ENCODE measurements at regions not wholly inside any gene's neighbourhood (a gene's known extent, or its start where the extent isn't known, plus 50 kb on each side); places are given as distances from the start of the nearest gene placed in this dataset.

GRCh38 chr10:8768341-8768740 lies 713.9 kb downstream of the GATA3 start:
- no peak for DNase-seq (ENCODE audit: low read depth in 4 of 6, low spot score in 6 of 6)
- Histone ChIP-seq H3K9me3 (ENCODE audit: control insufficient read depth, insufficient read depth, low read length) (no peaks in the 10 kb centered on the region), H3K4me1 (ENCODE audit: control insufficient read depth, insufficient read depth, low read length) (no peaks in the 10 kb centered on the region)

GRCh38 chr10:8768852-8769251 lies 714.4 kb downstream of the GATA3 start:
- H3K36me3 ChIP-seq (ENCODE audit: control insufficient read depth, insufficient read depth, low read length): no peaks in the 10 kb centered on the region
- H3K9me3 ChIP-seq (ENCODE audit: control insufficient read depth, insufficient read depth, low read length): no peaks in the 10 kb centered on the region
- no peak overlapping the region for H3K27ac ChIP-seq (ENCODE audit: low read depth, low read length)
- H3K4me1 ChIP-seq (ENCODE audit: control insufficient read depth, insufficient read depth, low read length): no peaks in the 10 kb centered on the region
- H3K27me3 ChIP-seq (ENCODE audit: control insufficient read depth, insufficient read depth, low read length): no peaks in the 10 kb centered on the region
- no peak overlapping the region for H3K4me3 ChIP-seq (ENCODE audit: low read depth, low read length)
- no CpG with 5 or more reads among the region's 3 CpGs for WGBS (ENCODE audit: insufficient coverage)
- no peak for DNase-seq (ENCODE audit: low read depth in 4 of 6, low spot score in 6 of 6)

More at GRCh38 chr10:8768341-8768740, 713.9 kb downstream of the GATA3 start:
- H3K36me3 ChIP-seq (ENCODE audit: control insufficient read depth, insufficient read depth, low read length): no peaks in the 10 kb centered on the region
- no peak overlapping the region for H3K4me3 ChIP-seq (ENCODE audit: low read depth, low read length)
- H3K27ac ChIP-seq (ENCODE audit: low read depth, low read length): no peak overlapping the region
- H3K27me3 ChIP-seq (ENCODE audit: control insufficient read depth, insufficient read depth, low read length): no peaks in the 10 kb centered on the region

GRCh38 chr10:8776926-8777622 lies 722.6 kb downstream of the GATA3 start:
- Histone ChIP-seq H3K4me3 (ENCODE audit: low read depth, low read length) (no peak overlapping the region), H3K27ac (ENCODE audit: low read depth, low read length) (no peak overlapping the region), H3K36me3 (ENCODE audit: control insufficient read depth, insufficient read depth, low read length) (no peaks in the 10 kb centered on the region), H3K27me3 (ENCODE audit: control insufficient read depth, insufficient read depth, low read length) (no peaks in the 10 kb centered on the region), H3K4me1 (ENCODE audit: control insufficient read depth, insufficient read depth, low read length) (no peaks in the 10 kb centered on the region), H3K9me3 (ENCODE audit: control insufficient read depth, insufficient read depth, low read length) (no peaks in the 10 kb centered on the region)
- 93% methylated on average over 2 of the region's 3 CpGs for WGBS (ENCODE audit: insufficient coverage)
- no peak for DNase-seq (ENCODE audit: low read depth in 4 of 6, low spot score in 6 of 6)

- Histone ChIP-seq H3K27me3 (ENCODE audit: control insufficient read depth, insufficient read depth, low read length) (no peaks in the 10 kb centered on the region), H3K4me1 (ENCODE audit: control insufficient read depth, insufficient read depth, low read length) (no peaks in the 10 kb centered on the region), H3K9me3 (ENCODE audit: control insufficient read depth, insufficient read depth, low read length) (no peaks in the 10 kb centered on the region), H3K4me3 (ENCODE audit: low read depth, low read length) (no peak overlapping the region), H3K27ac (ENCODE audit: low read depth, low read length) (no peak overlapping the region), H3K36me3 (ENCODE audit: control insufficient read depth, insufficient read depth, low read length) (no peaks in the 10 kb centered on the region)
- WGBS (ENCODE audit: insufficient coverage): 100% methylated on average over 1 of the region's 3 CpGs
- no peak for DNase-seq (ENCODE audit: low read depth in 4 of 6, low spot score in 6 of 6)
Observed at GRCh38 chr10:8778713-8779112, 724.2 kb downstream of the GATA3 start.

GRCh38 chr10:8787649-8788048 lies 733.2 kb downstream of the GATA3 start:
- no peak overlapping the region for H3K4me3 ChIP-seq (ENCODE audit: low read depth, low read length)
- no peak for DNase-seq (ENCODE audit: low read depth in 4 of 6, low spot score in 6 of 6)
- H3K36me3 ChIP-seq (ENCODE audit: control insufficient read depth, insufficient read depth, low read length): no peaks in the 10 kb centered on the region
- no peaks in the 10 kb centered on the region for H3K9me3 ChIP-seq (ENCODE audit: control insufficient read depth, insufficient read depth, low read length)
- H3K4me1 ChIP-seq (ENCODE audit: control insufficient read depth, insufficient read depth, low read length): no peaks in the 10 kb centered on the region
- no peaks in the 10 kb centered on the region for H3K27me3 ChIP-seq (ENCODE audit: control insufficient read depth, insufficient read depth, low read length)
- H3K27ac ChIP-seq (ENCODE audit: low read depth, low read length): no peak overlapping the region

- H3K27me3 ChIP-seq (ENCODE audit: control insufficient read depth, insufficient read depth, low read length): no peaks in the 10 kb centered on the region
- H3K4me1 ChIP-seq (ENCODE audit: control insufficient read depth, insufficient read depth, low read length): no peaks in the 10 kb centered on the region
- no peak overlapping the region for H3K27ac ChIP-seq (ENCODE audit: low read depth, low read length)
- no peak overlapping the region for H3K4me3 ChIP-seq (ENCODE audit: low read depth, low read length)
- no CpG with 5 or more reads among the region's 1 CpG for WGBS (ENCODE audit: insufficient coverage)
- no peaks in the 10 kb centered on the region for H3K36me3 ChIP-seq (ENCODE audit: control insufficient read depth, insufficient read depth, low read length)
- H3K9me3 ChIP-seq (ENCODE audit: control insufficient read depth, insufficient read depth, low read length): no peaks in the 10 kb centered on the region
- DNase-seq (ENCODE audit: low read depth in 4 of 6, low spot score in 6 of 6): no peak
Observed at GRCh38 chr10:8790390-8790789, 735.9 kb downstream of the GATA3 start.

- WGBS (ENCODE audit: insufficient coverage): no CpG with 5 or more reads among the region's 2 CpGs
- Histone ChIP-seq H3K36me3 (ENCODE audit: control insufficient read depth, insufficient read depth, low read length) (no peaks in the 10 kb centered on the region), H3K4me3 (ENCODE audit: low read depth, low read length) (no peak overlapping the region), H3K4me1 (ENCODE audit: control insufficient read depth, insufficient read depth, low read length) (no peaks in the 10 kb centered on the region), H3K27ac (ENCODE audit: low read depth, low read length) (no peak overlapping the region), H3K27me3 (ENCODE audit: control insufficient read depth, insufficient read depth, low read length) (no peaks in the 10 kb centered on the region), H3K9me3 (ENCODE audit: control insufficient read depth, insufficient read depth, low read length) (no peaks in the 10 kb centered on the region)
- no peak for DNase-seq (ENCODE audit: low read depth in 4 of 6, low spot score in 6 of 6)
Observed at GRCh38 chr10:8794860-8795259, 740.4 kb downstream of the GATA3 start.

- Histone ChIP-seq H3K36me3 (ENCODE audit: control insufficient read depth, insufficient read depth, low read length) (no peaks in the 10 kb centered on the region), H3K27ac (ENCODE audit: low read depth, low read length) (no peak overlapping the region), H3K4me1 (ENCODE audit: control insufficient read depth, insufficient read depth, low read length) (no peaks in the 10 kb centered on the region), H3K9me3 (ENCODE audit: control insufficient read depth, insufficient read depth, low read length) (no peaks in the 10 kb centered on the region), H3K4me3 (ENCODE audit: low read depth, low read length) (no peak overlapping the region), H3K27me3 (ENCODE audit: control insufficient read depth, insufficient read depth, low read length) (no peaks in the 10 kb centered on the region)
- 57% methylated on average over 1 of the region's 4 CpGs for WGBS (ENCODE audit: insufficient coverage)
- no peak for DNase-seq (ENCODE audit: low read depth in 4 of 6, low spot score in 6 of 6)
Observed at GRCh38 chr10:8800426-8800825, 745.9 kb downstream of the GATA3 start.

- Histone ChIP-seq H3K4me1 (ENCODE audit: control insufficient read depth, insufficient read depth, low read length) (no peaks in the 10 kb centered on the region), H3K27ac (ENCODE audit: low read depth, low read length) (no peak overlapping the region), H3K27me3 (ENCODE audit: control insufficient read depth, insufficient read depth, low read length) (no peaks in the 10 kb centered on the region), H3K9me3 (ENCODE audit: control insufficient read depth, insufficient read depth, low read length) (no peaks in the 10 kb centered on the region), H3K36me3 (ENCODE audit: control insufficient read depth, insufficient read depth, low read length) (no peaks in the 10 kb centered on the region), H3K4me3 (ENCODE audit: low read depth, low read length) (no peak overlapping the region)
- no peak for DNase-seq (ENCODE audit: low read depth in 4 of 6, low spot score in 6 of 6)
- WGBS (ENCODE audit: insufficient coverage): 55% methylated on average over 2 of the region's 3 CpGs
Observed at GRCh38 chr10:8803992-8804391, 749.5 kb downstream of the GATA3 start.

GRCh38 chr10:8810677-8811076 lies 756.2 kb downstream of the GATA3 start:
- H3K36me3 ChIP-seq (ENCODE audit: control insufficient read depth, insufficient read depth, low read length): no peaks in the 10 kb centered on the region
- no peaks in the 10 kb centered on the region for H3K4me1 ChIP-seq (ENCODE audit: control insufficient read depth, insufficient read depth, low read length)
- no peak overlapping the region for H3K27ac ChIP-seq (ENCODE audit: low read depth, low read length)
- H3K4me3 ChIP-seq (ENCODE audit: low read depth, low read length): no peak overlapping the region
- no peaks in the 10 kb centered on the region for H3K9me3 ChIP-seq (ENCODE audit: control insufficient read depth, insufficient read depth, low read length)
- no peak for DNase-seq (ENCODE audit: low read depth in 4 of 6, low spot score in 6 of 6)
- H3K27me3 ChIP-seq (ENCODE audit: control insufficient read depth, insufficient read depth, low read length): no peaks in the 10 kb centered on the region
